OCI-LY1 (cell line): ENCODE measurements at regions not wholly inside any gene's neighbourhood (a gene's known extent, or its start where the extent isn't known, plus 50 kb on each side); places are given as distances from the start of the nearest gene placed in this dataset.

ENCODE experiments used
- CTCF ChIP-seq: fragments of 200-600 bp; sonication (generic), shearing (Covaris generic); IDR thresholded peaks from 2 replicates; pipeline ENCODE4 v1.5.1; 2017; ENCODE audit warnings: mild to moderate bottlenecking, antibody characterized with exemption, low read length, moderate library complexity, mixed read lengths
- EZH2 ChIP-seq: fragments of 200-600 bp; sonication (generic), shearing (Covaris generic); IDR thresholded peaks from 2 replicates; pipeline ENCODE4 v1.8.0; 2017; ENCODE audit warnings: borderline replicate concordance, mixed run types, mild to moderate bottlenecking, antibody characterized with exemption, low read length, moderate library complexity, mixed read lengths

- TF ChIP-seq CTCF (no peak), EZH2 (no peak)
Measured at GRCh38 chr2:180540761-180541160, 439.6 kb upstream of the UBE2E3 start.
